GM18498 (cell line): ENCODE measurements at regions not wholly inside any gene's neighbourhood (a gene's known extent, or its start where the extent isn't known, plus 50 kb on each side); places are given as distances from the start of the nearest gene placed in this dataset.
A peak's percentile ranks its signal among the peaks of the same experiment; 100 is the strongest.

Experiments used
- ATAC-seq: cut with Tn5 transposase; IDR thresholded peaks from one replicate; pipeline ENCODE4 v1.9.1; 2021; ENCODE audit warnings: mild to moderate bottlenecking, moderate library complexity; ENCODE audit not compliant: unreplicated experiment

- ATAC-seq, result no peak
Measured at GRCh38 chr9:4386819-4387218, 87.0 kb upstream of the GLIS3 start.

GRCh38 chr9:4384750-4385149 lies 84.9 kb upstream of the GLIS3 start:
- ATAC-seq, result no peak

GRCh38 chr9:4382722-4383317 lies 83.0 kb upstream of the GLIS3 start:
- peak; percentile 61 for ATAC-seq

GRCh38 chr9:4381744-4382143 lies 81.9 kb upstream of the GLIS3 start:
- ATAC-seq, result no peak

GRCh38 chr9:4380406-4380805 lies 80.5 kb upstream of the GLIS3 start:
- no peak for ATAC-seq

GRCh38 chr9:4375424-4376200 lies 75.7 kb upstream of the GLIS3 start:
- no peak for ATAC-seq

GRCh38 chr9:4371108-4371507 lies 71.2 kb upstream of the GLIS3 start:
- no peak for ATAC-seq

GRCh38 chr9:4370501-4370900 lies 70.6 kb upstream of the GLIS3 start:
- no peak for ATAC-seq

GRCh38 chr9:4366591-4367330 lies 66.9 kb upstream of the GLIS3 start:
- no peak for ATAC-seq

- ATAC-seq, result no peak
Measured at GRCh38 chr9:4365055-4365454, 65.2 kb upstream of the GLIS3 start.

GRCh38 chr9:4362281-4362680 lies 62.4 kb upstream of the GLIS3 start:
- no peak for ATAC-seq

GRCh38 chr9:4359016-4359415 lies 59.1 kb upstream of the GLIS3 start:
- ATAC-seq, result no peak

GRCh38 chr9:4357929-4358328 lies 58.1 kb upstream of the GLIS3 start:
- ATAC-seq, result no peak

GRCh38 chr9:4356306-4356705 lies 56.4 kb upstream of the GLIS3 start:
- ATAC-seq, result no peak

GRCh38 chr9:4353236-4353635 lies 53.4 kb upstream of the GLIS3 start:
- ATAC-seq, result no peak

GRCh38 chr9:4349816-4350418 lies 50.0 kb upstream of the GLIS3 start:
- ATAC-seq, result no peak
